SK-N-SH treated with all-trans-retinoic acid at 6 μM for 48 hours (cell line): ENCODE measurements at regions not wholly inside any gene's neighbourhood (a gene's known extent, or its start where the extent isn't known, plus 50 kb on each side); places are given as distances from the start of the nearest gene placed in this dataset.

Experiments
- ARNTL ChIP-seq: fragments of 450-650 bp; formaldehyde crosslinking; IDR thresholded peaks from 2 replicates; pipeline ENCODE4 v1.5.0; 2020; ENCODE audit warnings: low read depth, mild to moderate bottlenecking, moderate library complexity, borderline replicate concordance
- PPARA ChIP-seq: fragments of 250-450 bp; sonication (Bioruptor Pico); IDR thresholded peaks from 2 replicates; pipeline ENCODE4 v1.5.0; 2020; ENCODE audit warnings: mild to moderate bottlenecking, borderline replicate concordance
- ZFP3 ChIP-seq: fragments of 250-450 bp; sonication (Bioruptor Pico); IDR thresholded peaks from 2 replicates; pipeline ENCODE4 v1.5.0; 2020; ENCODE audit warnings: mild to moderate bottlenecking, moderate library complexity
- ZFP30 ChIP-seq: fragments of 450-650 bp; formaldehyde crosslinking; IDR thresholded peaks from 2 replicates; pipeline ENCODE4 v1.5.0; 2022; ENCODE audit warnings: mild to moderate bottlenecking, moderate library complexity

- TF ChIP-seq ZFP30 = no peak
- no peak for TF ChIP-seq ZFP3
- no peak for TF ChIP-seq PPARA
- TF ChIP-seq ARNTL (CRISPR knock-in tag) = no peak
These were observed 193.4 kb downstream of the TDRD15 start for GRCh38 chr2:21317131-21317530.
